GM19240 (cell line): ENCODE measurements at regions not wholly inside any gene's neighbourhood (a gene's known extent, or its start where the extent isn't known, plus 50 kb on each side); places are given as distances from the start of the nearest gene placed in this dataset.
"Not testable (repeated sequence)": the region's sequence is repeated elsewhere in the genome, so short reads cannot be mapped to it uniquely, and the experiment has no call there.

Experiments used
- DNase-seq: peaks from one replicate; pipeline ENCODE4 v3.0.0; 2011; ENCODE audit warnings: low spot score; ENCODE audit not compliant: insufficient read length

DNA sequence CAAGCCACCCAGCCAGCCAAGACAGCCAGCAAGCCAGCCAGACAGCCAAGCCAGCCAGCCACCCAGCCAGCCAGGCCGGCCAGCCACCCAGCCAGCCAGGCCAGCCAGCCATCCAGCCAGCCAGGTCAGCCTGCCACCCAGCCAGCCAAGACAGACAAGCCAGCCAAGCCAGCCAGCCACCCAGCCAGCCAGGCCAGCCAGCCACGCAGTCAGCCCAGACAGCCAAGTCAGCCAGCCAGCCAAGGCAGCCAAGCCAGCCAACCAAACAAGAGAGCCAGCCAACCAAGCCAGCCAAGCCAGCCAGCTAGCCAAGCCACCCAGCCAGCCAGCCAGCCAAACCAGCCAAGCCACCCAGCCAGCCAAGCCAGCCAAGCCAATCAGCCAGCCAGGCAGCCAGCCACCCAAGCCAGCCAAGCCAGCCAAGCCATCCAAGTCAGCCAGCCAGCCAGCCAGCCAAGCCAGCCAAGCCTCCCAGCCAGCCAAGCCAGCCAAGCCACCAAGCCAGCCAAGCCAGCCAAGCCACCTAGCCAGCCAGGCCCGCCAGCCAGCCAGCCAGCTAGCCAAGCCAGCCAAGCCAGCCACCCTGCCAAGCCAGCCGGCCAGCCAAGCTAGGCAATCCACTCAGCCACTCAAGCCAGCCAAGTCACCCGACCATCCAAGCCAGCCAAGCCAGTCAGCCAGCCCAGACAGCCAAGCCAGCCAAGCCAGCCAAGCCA lies 1599.9 kb downstream of the RPIA start:
- DNase-seq = not testable (repeated sequence)

DNA sequence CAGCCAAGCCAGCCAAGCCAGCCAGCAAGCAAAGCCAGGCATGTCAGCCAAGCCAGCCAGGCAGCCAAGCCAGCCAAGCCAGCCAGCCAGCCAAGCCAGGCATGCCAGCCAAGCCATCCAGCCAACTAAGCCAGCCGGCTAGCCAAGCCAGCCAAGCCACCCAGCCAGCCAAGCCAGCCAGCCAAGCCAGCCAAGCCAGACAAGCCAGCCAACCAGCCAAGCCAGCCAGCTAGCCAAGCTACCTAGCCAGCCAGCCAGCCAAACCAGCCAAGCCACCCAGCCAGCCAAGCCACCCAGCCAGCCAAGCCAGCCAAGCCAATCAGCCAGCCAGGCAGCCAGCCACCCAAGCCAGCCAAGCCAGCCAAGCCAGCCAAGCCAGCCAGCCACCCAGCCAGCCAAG lies 1600.5 kb downstream of the RPIA start:
- not testable (repeated sequence) for DNase-seq

DNA sequence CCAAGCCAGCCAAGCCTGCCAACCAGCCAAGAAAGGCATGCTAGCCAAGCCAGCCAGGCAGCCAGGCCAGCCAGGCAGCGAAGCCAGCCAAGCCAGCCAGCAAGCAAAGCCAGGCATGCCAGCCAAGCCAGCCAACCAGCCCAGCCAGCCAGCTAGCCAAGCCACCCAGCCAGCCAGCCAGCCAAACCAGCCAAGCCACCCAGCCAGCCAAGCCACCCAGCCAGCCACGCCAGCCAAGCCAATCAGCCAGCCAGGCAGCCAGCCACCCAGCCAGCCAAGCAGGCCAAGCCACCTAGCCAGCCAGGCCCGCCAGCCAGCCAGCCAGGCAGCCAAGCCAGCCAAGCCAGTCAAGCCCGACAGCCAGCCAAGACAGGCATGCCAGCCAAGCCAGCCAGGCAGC lies 1601.0 kb downstream of the RPIA start:
- DNase-seq = not testable (repeated sequence)

DNA sequence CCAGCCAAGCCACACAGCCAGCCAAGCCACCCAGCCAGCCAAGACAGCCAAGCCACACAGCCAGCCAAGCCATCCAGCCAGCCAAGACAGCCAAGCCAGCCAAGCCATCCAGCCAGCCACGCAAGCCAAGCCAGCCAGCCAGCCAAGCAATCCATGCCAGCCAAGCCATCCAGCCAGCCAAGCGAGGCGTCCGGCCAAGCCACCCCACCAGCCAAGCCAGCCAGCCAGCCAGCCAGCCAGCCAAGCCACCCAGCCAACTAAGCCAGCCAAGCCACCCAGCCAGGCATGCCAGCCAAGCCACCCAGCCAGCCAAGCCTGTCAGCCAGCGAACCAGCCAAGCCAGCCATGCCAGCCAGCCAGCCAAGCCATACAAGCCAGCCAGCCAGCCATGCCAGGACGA lies 1601.8 kb downstream of the RPIA start:
- not testable (repeated sequence) for DNase-seq

GRCh38 chr2:90293806-90294205 lies 1602.3 kb downstream of the RPIA start:
- not testable (repeated sequence) for DNase-seq

DNA sequence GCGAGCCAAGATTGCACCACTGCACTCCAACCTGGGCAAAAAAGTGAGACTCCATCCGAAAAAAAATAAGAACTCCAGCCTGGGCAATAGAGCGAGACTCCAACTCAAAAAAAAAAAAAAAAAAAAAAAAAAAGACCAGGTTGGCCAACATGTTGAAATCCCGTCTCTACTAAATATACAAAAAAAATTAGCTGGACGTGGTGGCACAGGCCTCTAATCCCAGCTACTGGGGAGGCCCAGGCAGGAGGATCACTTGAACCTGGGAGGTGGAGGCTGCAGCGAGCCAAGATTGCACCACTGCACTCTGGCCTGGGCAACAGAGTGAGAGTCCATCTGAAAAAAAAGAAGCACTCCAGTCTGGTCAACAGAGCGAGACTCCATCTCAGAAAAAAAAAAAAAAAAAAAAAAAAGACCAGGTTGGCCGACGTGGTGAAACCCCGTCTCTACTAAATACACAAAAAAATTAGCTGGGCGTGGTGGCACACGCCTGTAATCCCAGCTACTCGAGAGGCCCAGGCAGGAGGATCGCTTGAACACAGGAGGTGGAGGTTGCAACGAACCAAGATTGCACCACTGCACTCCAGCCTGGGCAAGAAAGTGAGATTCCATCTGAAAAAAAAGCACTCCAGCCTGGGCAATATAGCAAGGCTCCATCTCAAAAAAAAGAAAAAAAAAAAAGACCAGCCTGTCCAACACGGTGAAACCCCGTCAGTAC lies 1603.7 kb downstream of the RPIA start:
- not testable (repeated sequence) for DNase-seq

DNA sequence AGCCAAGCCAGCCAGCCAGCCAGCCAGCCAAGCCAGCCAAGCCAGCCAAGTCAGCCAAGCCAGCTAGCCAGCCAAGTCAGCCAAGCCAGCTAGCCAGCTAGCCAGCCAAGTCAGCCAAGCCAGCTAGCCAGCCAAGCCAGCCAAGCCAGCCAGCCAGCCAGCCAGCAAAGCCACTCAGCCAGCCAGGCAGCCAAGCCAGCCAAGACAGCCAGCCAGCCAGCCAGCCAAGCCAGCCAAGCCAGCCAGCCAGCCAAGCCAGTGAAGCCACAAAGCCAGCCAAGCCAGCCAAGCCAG lies 1605.0 kb downstream of the RPIA start:
- not testable (repeated sequence) for DNase-seq

GRCh38 chr2:90297701-90298100 lies 1606.2 kb downstream of the RPIA start:
- not testable (repeated sequence) for DNase-seq

DNA sequence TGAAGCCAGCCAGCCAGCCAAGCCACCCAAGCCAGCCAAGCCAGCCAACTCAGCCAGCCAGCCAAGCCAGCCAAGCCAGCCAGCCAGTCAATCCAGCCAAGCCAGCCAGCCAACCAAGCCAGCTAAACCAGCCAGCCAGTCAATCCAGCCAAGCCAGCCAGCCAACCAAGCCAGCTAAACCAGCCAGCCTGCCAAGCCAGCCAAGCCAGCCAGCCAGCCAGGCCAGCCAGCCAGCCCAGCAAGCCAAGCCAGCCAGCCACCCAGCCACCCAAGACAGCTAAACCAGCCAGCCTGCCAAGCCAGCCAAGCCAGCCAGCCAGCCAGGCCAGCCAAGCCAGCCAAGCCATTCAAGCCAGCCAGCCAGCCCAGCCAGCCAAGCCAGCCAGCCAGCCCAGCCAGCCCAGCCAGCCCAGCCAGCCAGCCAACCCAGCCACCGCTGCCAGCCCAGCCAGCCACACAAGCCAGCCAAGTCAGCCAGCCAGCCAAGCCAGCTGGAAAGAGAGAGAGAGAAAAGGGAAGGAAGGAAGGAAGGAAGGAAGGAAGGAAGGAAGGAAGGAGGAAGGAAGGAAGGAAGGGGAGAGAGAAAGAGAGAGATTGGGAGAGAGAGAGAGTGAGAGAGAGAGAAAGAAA lies 1606.8 kb downstream of the RPIA start:
- not testable (repeated sequence) for DNase-seq

- DNase-seq = not testable (repeated sequence)
Observed at GRCh38 chr2:90298983-90299382, 1607.5 kb downstream of the RPIA start.

- not testable (repeated sequence) for DNase-seq
Observed at GRCh38 chr2:90322982-90323381, 1631.5 kb downstream of the RPIA start.

DNA sequence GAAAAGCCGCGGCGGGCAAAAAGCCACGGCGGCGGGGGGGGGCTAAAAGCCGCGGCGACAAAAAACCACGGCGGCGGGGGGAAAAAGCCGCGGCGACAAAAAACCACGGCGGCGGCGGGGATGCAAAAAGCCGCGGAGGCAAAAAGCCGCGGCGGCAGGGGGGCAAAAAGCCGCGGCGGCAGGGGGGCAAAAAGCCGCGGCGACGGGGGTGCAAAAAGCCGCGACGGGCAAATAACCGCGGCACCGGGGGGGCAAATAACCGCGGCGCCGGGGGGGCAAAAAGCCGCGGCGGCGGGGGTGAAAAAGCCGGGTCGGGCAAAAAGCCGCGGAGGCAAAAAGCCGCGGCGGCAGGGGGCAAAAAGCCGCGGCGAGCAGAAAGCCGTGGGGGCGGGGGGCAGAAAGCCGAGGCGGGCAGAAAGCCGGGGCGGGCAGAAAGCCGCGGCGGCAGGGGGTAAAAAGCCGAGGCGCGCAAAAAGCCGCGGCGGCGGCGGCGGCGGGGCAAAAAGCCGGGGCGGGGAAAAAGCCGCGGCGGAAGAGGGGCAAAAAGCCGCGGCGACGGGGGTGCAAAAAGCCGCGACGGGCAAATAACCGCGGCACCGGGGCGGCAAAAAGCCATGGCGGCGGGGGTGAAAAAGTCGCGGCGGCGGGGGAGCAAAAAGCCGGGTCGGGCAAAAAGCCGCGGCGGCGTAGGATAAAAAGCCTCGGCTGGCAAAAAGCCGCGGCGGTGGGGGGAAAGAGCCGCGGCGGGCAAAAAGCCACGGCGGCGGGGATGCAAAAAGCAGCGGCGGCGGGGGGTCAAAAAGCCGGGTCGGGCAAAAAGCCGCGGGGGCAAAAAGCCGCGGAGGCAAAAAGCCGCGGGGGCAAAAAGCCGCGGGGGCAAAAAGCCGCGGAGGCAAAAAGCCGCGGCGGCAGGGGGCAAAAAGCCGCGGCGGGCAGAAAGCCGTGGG lies 1632.4 kb downstream of the RPIA start:
- not testable (repeated sequence) for DNase-seq

DNA sequence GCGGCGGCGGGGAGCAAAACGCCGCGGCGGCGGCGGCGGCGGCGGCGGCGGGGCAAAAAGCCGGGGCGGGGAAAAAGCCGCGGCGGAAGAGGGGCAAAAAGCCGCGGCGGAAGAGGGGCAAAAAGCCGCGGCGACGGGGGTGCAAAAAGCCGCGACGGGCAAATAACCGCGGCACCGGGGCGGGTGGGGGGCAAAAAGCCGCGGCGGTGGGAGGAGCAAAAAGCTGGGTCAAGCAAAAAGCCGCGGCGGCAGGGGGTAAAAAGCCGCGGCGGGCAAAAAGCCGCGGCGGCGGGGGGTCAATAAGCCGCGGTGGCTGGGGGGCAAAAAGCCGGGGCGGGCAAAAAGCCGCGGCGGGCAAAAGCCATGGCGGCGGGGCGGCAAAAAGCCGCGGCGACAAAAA lies 1633.2 kb downstream of the RPIA start:
- not testable (repeated sequence) for DNase-seq

GRCh38 chr2:90325796-90326353 lies 1634.4 kb downstream of the RPIA start:
- not testable (repeated sequence) for DNase-seq

DNA sequence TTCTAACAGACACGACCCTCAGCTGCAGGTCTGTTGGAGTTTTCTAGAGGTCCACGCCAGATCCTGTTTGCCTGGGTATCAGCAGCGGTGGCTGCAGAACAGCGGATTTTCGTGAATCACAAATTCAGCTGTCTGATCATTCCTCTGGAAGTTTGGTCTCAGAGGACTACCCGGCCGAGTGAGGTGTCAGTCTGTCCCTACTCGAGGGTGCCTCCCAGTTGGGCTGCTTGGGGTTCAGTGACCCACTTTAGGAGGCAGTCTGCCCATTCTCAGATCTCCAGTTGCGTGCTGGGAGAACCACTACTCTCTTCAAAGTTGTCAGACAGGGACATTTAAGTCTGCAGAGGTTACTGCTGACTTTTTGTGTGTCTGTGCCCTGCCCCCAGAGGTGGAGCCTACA lies 1664.1 kb downstream of the RPIA start:
- not testable (repeated sequence) for DNase-seq

GRCh38 chr2:90359344-90359743 lies 1667.9 kb downstream of the RPIA start:
- DNase-seq = not testable (repeated sequence)

DNA sequence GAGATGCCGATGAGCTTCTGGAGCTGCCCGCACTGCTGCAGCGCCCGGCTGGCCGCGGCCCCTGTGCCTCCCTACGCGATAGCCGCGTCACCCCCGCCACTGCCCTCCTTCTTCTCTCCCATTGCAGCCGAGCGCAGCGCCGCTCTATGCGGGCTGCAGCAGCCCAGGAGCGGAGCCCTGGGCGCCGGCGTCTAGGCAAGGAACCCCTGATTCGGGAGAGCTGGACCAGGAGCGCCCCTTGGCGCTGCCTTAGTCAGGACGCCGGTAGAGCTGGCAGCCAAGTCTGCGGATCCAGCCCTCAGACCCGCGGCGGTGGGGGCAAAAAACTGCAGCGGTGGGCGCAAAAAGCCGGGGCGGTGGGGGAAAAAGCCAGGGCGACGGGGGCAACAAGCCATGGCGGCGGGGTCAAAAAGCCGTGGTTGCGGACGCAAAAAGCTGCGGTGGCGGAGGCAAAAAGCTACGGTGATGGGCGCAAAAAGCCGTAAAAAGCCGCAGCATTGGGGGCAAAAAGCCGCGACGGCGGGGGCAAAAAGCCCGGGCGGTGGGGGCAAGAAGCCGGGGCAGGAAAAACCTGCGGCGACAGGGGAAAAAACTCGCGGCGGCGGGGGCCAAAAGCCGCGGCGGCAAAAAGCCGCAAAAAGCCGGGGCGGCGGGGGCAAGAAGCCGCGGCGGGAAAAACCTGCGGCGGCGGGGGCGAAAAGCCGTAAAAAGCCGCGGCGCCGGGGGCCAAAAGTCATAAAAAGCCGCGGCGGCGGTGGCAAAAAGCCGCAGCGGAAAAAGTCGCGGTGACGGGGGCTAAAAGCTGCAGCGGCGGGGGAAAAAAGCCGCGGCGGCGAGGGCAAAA lies 1668.6 kb downstream of the RPIA start:
- not testable (repeated sequence) for DNase-seq

GRCh38 chr2:90360731-90361035 lies 1669.2 kb downstream of the RPIA start:
- DNase-seq = not testable (repeated sequence)
